Hepatic stellate cell (primary cell): ENCODE measurements at regions not wholly inside any gene's neighbourhood (a gene's known extent, or its start where the extent isn't known, plus 50 kb on each side); places are given as distances from the start of the nearest gene placed in this dataset.
"Not testable (repeated sequence)": the region's sequence is repeated elsewhere in the genome, so short reads cannot be mapped to it uniquely, and the experiment has no call there.

ENCODE experiments used
- DNase-seq: peaks from one replicate; pipeline ENCODE4 v3.0.0; 2011; ENCODE audit warnings: low spot score

- not testable (repeated sequence) for DNase-seq
Measured at GRCh38 chr11:37430966-37431632, 833.1 kb upstream of the RAG2 start.

- DNase-seq = no peak
Measured at GRCh38 chr11:37422511-37422910, 824.5 kb upstream of the RAG2 start.

- no peak for DNase-seq
Measured at GRCh38 chr11:37411289-37411688, 813.3 kb upstream of the RAG2 start.

- no peak for DNase-seq
Measured at GRCh38 chr11:37409124-37409523, 811.1 kb upstream of the RAG2 start.

- no peak for DNase-seq
Measured at GRCh38 chr11:37407461-37407860, 809.4 kb upstream of the RAG2 start.

GRCh38 chr11:37406651-37407050 lies 808.6 kb upstream of the RAG2 start:
- DNase-seq = no peak

- DNase-seq = no peak
Measured at GRCh38 chr11:37404231-37404630, 806.2 kb upstream of the RAG2 start.

- DNase-seq = no peak
Measured at GRCh38 chr11:37402663-37403062, 804.6 kb upstream of the RAG2 start.

GRCh38 chr11:37394236-37394870 lies 796.3 kb upstream of the RAG2 start:
- no peak for DNase-seq

GRCh38 chr11:37391615-37392014 lies 793.6 kb upstream of the RAG2 start:
- DNase-seq = no peak

GRCh38 chr11:37390576-37391083 lies 792.6 kb upstream of the RAG2 start:
- no peak for DNase-seq

GRCh38 chr11:37378958-37379357 lies 780.9 kb upstream of the RAG2 start:
- no peak for DNase-seq

GRCh38 chr11:37372667-37373066 lies 774.6 kb upstream of the RAG2 start:
- no peak for DNase-seq

- no peak for DNase-seq
Measured at GRCh38 chr11:37371346-37371970, 773.4 kb upstream of the RAG2 start.

GRCh38 chr11:37370817-37371216 lies 772.8 kb upstream of the RAG2 start:
- DNase-seq = no peak

GRCh38 chr11:37364246-37364839 lies 766.3 kb upstream of the RAG2 start:
- DNase-seq = no peak

GRCh38 chr11:37353192-37353591 lies 755.2 kb upstream of the RAG2 start:
- no peak for DNase-seq

GRCh38 chr11:37352485-37352884 lies 754.4 kb upstream of the RAG2 start:
- no peak for DNase-seq

GRCh38 chr11:37343290-37343689 lies 745.3 kb upstream of the RAG2 start:
- no peak for DNase-seq

- no peak for DNase-seq
Measured at GRCh38 chr11:37336401-37336800, 738.4 kb upstream of the RAG2 start.

- no peak for DNase-seq
Measured at GRCh38 chr11:37333345-37333744, 735.3 kb upstream of the RAG2 start.

- DNase-seq = no peak
Measured at GRCh38 chr11:37323843-37324242, 725.8 kb upstream of the RAG2 start.
